Peyer's patch (tissue), 4 donors: ENCODE measurements at regions not wholly inside any gene's neighbourhood (a gene's known extent, or its start where the extent isn't known, plus 50 kb on each side); places are given as distances from the start of the nearest gene placed in this dataset.

Experiments used
- POLR2A ChIP-seq, 2 donors: fragments of 450-650 bp; IDR thresholded peaks; one replicate each; pipeline ENCODE4 v1.5.1; 2017; ENCODE audit warnings: antibody characterized with exemption in 2 of 2, mild to moderate bottlenecking in 2 of 2, moderate library complexity in 2 of 2
- TF ChIP-seq, protein P1 (sequence below), 6 experiments: fragments of 450-650 bp in 4 of 6; fragments of 200-600 bp in 2 of 6; sonication (generic) in 1 of 6; IDR thresholded peaks; one replicate each; pipeline ENCODE4 v1.5.1; 2017 to 2019; ENCODE audit warnings: antibody characterized with exemption in 6 of 6, mild to moderate bottlenecking in 3 of 6, moderate library complexity in 1 of 6

DNA sequence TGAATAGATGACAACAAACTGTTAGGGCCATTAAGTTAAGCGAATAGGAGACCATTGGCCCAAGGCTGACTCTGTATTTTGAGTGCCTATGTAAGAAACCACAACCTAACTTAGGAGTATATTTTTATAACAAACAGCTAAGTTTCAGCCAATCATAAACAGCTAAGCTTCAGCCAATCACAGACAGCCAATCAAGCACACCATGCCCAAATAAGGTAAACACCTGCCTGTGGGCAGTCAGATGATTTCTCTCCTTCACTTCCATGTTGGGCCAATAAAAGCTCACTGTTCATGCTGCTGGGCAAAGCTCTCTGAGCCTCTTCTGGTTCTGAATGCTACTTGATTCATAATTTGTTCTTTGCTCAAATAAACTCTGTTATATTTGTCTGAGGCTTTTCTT lies 344.6 kb downstream of the BTG1 start:
- TF ChIP-seq, protein P1, sequence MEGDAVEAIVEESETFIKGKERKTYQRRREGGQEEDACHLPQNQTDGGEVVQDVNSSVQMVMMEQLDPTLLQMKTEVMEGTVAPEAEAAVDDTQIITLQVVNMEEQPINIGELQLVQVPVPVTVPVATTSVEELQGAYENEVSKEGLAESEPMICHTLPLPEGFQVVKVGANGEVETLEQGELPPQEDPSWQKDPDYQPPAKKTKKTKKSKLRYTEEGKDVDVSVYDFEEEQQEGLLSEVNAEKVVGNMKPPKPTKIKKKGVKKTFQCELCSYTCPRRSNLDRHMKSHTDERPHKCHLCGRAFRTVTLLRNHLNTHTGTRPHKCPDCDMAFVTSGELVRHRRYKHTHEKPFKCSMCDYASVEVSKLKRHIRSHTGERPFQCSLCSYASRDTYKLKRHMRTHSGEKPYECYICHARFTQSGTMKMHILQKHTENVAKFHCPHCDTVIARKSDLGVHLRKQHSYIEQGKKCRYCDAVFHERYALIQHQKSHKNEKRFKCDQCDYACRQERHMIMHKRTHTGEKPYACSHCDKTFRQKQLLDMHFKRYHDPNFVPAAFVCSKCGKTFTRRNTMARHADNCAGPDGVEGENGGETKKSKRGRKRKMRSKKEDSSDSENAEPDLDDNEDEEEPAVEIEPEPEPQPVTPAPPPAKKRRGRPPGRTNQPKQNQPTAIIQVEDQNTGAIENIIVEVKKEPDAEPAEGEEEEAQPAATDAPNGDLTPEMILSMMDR (IDR thresholded peaks at IDR 0.05): no peak
- TF ChIP-seq POLR2A (IDR thresholded peaks at IDR 0.05): no peak
